IMR-90 (cell line): ENCODE measurements at regions not wholly inside any gene's neighbourhood (a gene's known extent, or its start where the extent isn't known, plus 50 kb on each side); places are given as distances from the start of the nearest gene placed in this dataset.

Experiments used
- ATAC-seq: fragments of 200-7000 bp; cut with Tn5 transposase; 2 replicates; pipeline ENCODE4 v1.9.1; 2020; ENCODE audit warnings: low read depth, mild to moderate bottlenecking, moderate library complexity
- BruUV-seq: library from RNA; stranded (reverse); fragments of 400-500 nt; replicated peaks from 2 replicates; lab custom pipeline; 2021; lab: Mats Ljungman, UMichigan
- CTCF ChIA-PET: fragments of 300-600 bp; formaldehyde crosslinking; extraction: SDS; loops from one replicate; lab custom pipeline; 2021; ENCODE audit warnings: antibody characterized with exemption; lab: Yijun Ruan, JAX
- POLR2A ChIA-PET: fragments of 300-600 bp; sonication (Branson Sonifier 250); formaldehyde crosslinking; loops from one replicate; lab custom pipeline; 2022; ENCODE audit warnings: antibody characterized with exemption; ENCODE audit not compliant: unreplicated experiment; lab: Charles Lee
- DNase-seq: peaks from one replicate; pipeline ENCODE4 v3.0.0; 2013
- H2AFZ ChIP-seq: replicated peaks from 2 replicates; pipeline ENCODE3; 2013; ENCODE audit warnings: low read length, mild to moderate bottlenecking; ENCODE audit not compliant: poor library complexity
- H2AK5ac ChIP-seq: 2 replicates; pipeline ENCODE4 v1.6.1; 2013; ENCODE audit warnings: low read depth, low read length, inconsistent platforms
- H2AK9ac ChIP-seq: replicated peaks from 2 replicates; pipeline ENCODE3; 2013; ENCODE audit warnings: mild to moderate bottlenecking, low read depth, low read length, moderate library complexity; ENCODE audit not compliant: poor library complexity
- H2BK120ac ChIP-seq: 2 replicates; pipeline ENCODE4 v1.6.1; 2013; ENCODE audit warnings: low read depth, low read length, inconsistent platforms
- H2BK15ac ChIP-seq: 3 replicates; pipeline ENCODE4 v1.6.1; 2013; ENCODE audit warnings: low read depth, low read length, inconsistent platforms
- H2BK20ac ChIP-seq: 2 replicates; pipeline ENCODE4 v1.6.1; 2013; ENCODE audit warnings: low read depth, mild to moderate bottlenecking, inconsistent platforms, low read length, moderate library complexity
- H2BK5ac ChIP-seq: 2 replicates; pipeline ENCODE4 v1.6.1; 2013; ENCODE audit warnings: mild to moderate bottlenecking, low read depth, low read length, inconsistent platforms; ENCODE audit not compliant: poor library complexity, severe bottlenecking
- H3K14ac ChIP-seq: replicated peaks from 2 replicates; pipeline ENCODE4 v1.6.1; 2013; ENCODE audit warnings: low read depth, low read length, inconsistent platforms
- H3K18ac ChIP-seq: 2 replicates; pipeline ENCODE4 v1.6.1; 2013; ENCODE audit warnings: low read depth, low read length, control low read depth
- H3K23ac ChIP-seq: 2 replicates; pipeline ENCODE4 v1.6.1; 2013; ENCODE audit warnings: low read depth, low read length, inconsistent platforms
- H3K27ac ChIP-seq: 2 replicates; pipeline ENCODE4 v1.5.1; 2013; ENCODE audit warnings: mild to moderate bottlenecking, control low read depth, low read length; ENCODE audit not compliant: insufficient read depth
- H3K27me3 ChIP-seq: 2 replicates; pipeline ENCODE4 v1.6.1; 2013; ENCODE audit warnings: low read length; ENCODE audit not compliant: control insufficient read depth, insufficient read depth
- H3K36me3 ChIP-seq: 2 replicates; pipeline ENCODE4 v1.6.1; 2013; ENCODE audit warnings: low read length, mixed read lengths; ENCODE audit not compliant: control insufficient read depth, insufficient read depth
- H3K4ac ChIP-seq: 2 replicates; pipeline ENCODE4 v1.6.1; 2013; ENCODE audit warnings: low read depth, low read length, inconsistent platforms
- H3K4me1 ChIP-seq: 2 replicates; pipeline ENCODE4 v1.6.1; 2013; ENCODE audit warnings: low read length, mixed read lengths; ENCODE audit not compliant: control insufficient read depth, insufficient read depth
- H3K4me2 ChIP-seq: 2 replicates; pipeline ENCODE4 v1.6.1; 2013; ENCODE audit warnings: low read depth, mild to moderate bottlenecking, control low read depth, low read length, moderate library complexity
- H3K4me3 ChIP-seq: 2 replicates; pipeline ENCODE4 v1.5.1; 2013; ENCODE audit warnings: low read depth, mild to moderate bottlenecking, control low read depth, low read length, moderate library complexity; ENCODE audit not compliant: insufficient read depth
- H3K56ac ChIP-seq: 2 replicates; pipeline ENCODE4 v1.6.1; 2013; ENCODE audit warnings: low read length, inconsistent platforms; ENCODE audit not compliant: insufficient read depth; ENCODE audit errors: extremely low read depth
- H3K79me1 ChIP-seq, 2 experiments: 2 replicates each; pipeline ENCODE4 v1.6.1; 2013; ENCODE audit warnings: low read length in 2 of 2, inconsistent platforms in 1 of 2, low read depth in 1 of 2
- H3K9ac ChIP-seq: 2 replicates; pipeline ENCODE4 v1.6.1; 2013; ENCODE audit warnings: low read depth, low read length, control low read depth
- H3K9me1 ChIP-seq: 2 replicates; pipeline ENCODE4 v1.6.1; 2013; ENCODE audit warnings: low read length, inconsistent platforms; ENCODE audit not compliant: insufficient read depth
- H3K9me3 ChIP-seq: 2 replicates; pipeline ENCODE4 v1.6.1; 2013; ENCODE audit warnings: low read length; ENCODE audit not compliant: control insufficient read depth, insufficient read depth
- H4K20me1 ChIP-seq: 2 replicates; pipeline ENCODE4 v1.6.1; 2013; ENCODE audit warnings: low read length, inconsistent platforms; ENCODE audit not compliant: insufficient read depth
- H4K5ac ChIP-seq: 2 replicates; pipeline ENCODE4 v1.6.1; 2013; ENCODE audit warnings: mild to moderate bottlenecking, low read depth, low read length, control low read depth
- H4K8ac ChIP-seq, 2 experiments: 2 replicates each; pipeline ENCODE4 v1.6.1; 2013; ENCODE audit warnings: low read depth in 2 of 2, low read length in 2 of 2, control low read depth in 1 of 2, inconsistent platforms in 1 of 2
- H4K91ac ChIP-seq: 2 replicates; pipeline ENCODE4 v1.6.1; 2013; ENCODE audit warnings: low read depth, low read length, inconsistent platforms; ENCODE audit not compliant: insufficient read depth
- CEBPB ChIP-seq: IDR thresholded peaks from 2 replicates; pipeline ENCODE4 v1.6.1; 2012; ENCODE audit warnings: low read depth, low read length, improper control_type of control experiment
- FOS ChIP-seq: fragments of 150-350 bp; IDR thresholded peaks from 2 replicates; pipeline ENCODE4 v1.6.1; 2016; ENCODE audit warnings: low read depth, low read length
- NFE2L2 ChIP-seq: fragments of 150-350 bp; IDR thresholded peaks from 2 replicates; pipeline ENCODE4 v1.6.1; 2016; ENCODE audit warnings: low read depth, mild to moderate bottlenecking, low read length
- RFX5 ChIP-seq: IDR thresholded peaks from 2 replicates; pipeline ENCODE4 v1.8.0; 2012; ENCODE audit warnings: low read depth, mild to moderate bottlenecking, low read length, moderate library complexity
- USF2 ChIP-seq: fragments of 150-350 bp; IDR thresholded peaks from 2 replicates; pipeline ENCODE4 v1.6.1; 2017; ENCODE audit warnings: mild to moderate bottlenecking, antibody characterized with exemption, low read length, low read depth
- WGBS, 2 experiments: methylation state at CpG; one replicate each; pipeline versions ENCODE4 v1.1.5 to v1.1.7; 2013; ENCODE audit warnings: missing lambda C conversion rate in 2 of 2; ENCODE audit not compliant: insufficient read length in 1 of 2; ENCODE audit errors: extremely low coverage in 2 of 2; 5-methylcytosine and 5-hydroxymethylcytosine counted together
- dilution Hi-C: fragments of 300-500 bp; cut with HindIII; formaldehyde crosslinking; loops from one replicate; pipeline ENCODE4 v1.14.3; 2018; ENCODE audit warnings: low sequenced_read_pairs; ENCODE audit not compliant: unreplicated experiment
- in situ Hi-C: fragments of 300-500 bp; cut with MboI; formaldehyde crosslinking; loops from 3 replicates; pipeline ENCODE4 v1.14.3; 2019; ENCODE audit warnings: low sequenced_read_pairs, inconsistent platforms, mixed read lengths
- intact Hi-C: fragments of 100-400 bp; cut with micrococcal nuclease; formaldehyde crosslinking; loops from 2 replicates; pipeline ENCODE4 v1.10.0; 2022

GRCh38 chr6:143609501-143609900, 68.3 kb upstream of the PHACTR2 start:
- no peaks in the 10 kb centered on the region for H3K9me3 ChIP-seq
- no peak overlapping the region for H3K56ac ChIP-seq
- no peak overlapping the region for H3K14ac ChIP-seq
- intact Hi-C loops (no loop called here), dilution Hi-C loops (no loop called here), in situ Hi-C loops (no loop called here)
- H3K23ac ChIP-seq = no peak overlapping the region
- WGBS, 2 experiments = no CpG with 5 or more reads among the region's 1 CpG
- DNase-seq (no peak), ATAC-seq (no peak; the same call in 1 of the 2 replicates)
- no peak overlapping the region for H3K27ac ChIP-seq
- BruUV-seq = no TSS peak
- no peak overlapping the region for H3K4me2 ChIP-seq
- H3K9ac ChIP-seq = no peak overlapping the region
- no peak overlapping the region for H2BK120ac ChIP-seq
- no peak overlapping the region for H4K5ac ChIP-seq
- no peaks in the 10 kb centered on the region for H3K27me3 ChIP-seq
- no peak overlapping the region for H3K18ac ChIP-seq
- peaks cover 3% of the 10 kb centered on the region; the same call in 1 of the 2 replicates for H3K4me1 ChIP-seq
- H3K4ac ChIP-seq = no peak overlapping the region
- H2AK5ac ChIP-seq = no peak overlapping the region
- H2AK9ac ChIP-seq = no peak overlapping the region
- POLR2A ChIA-PET = no interaction called here
- H2BK15ac ChIP-seq = no peak overlapping the region
- H4K20me1 ChIP-seq = no peaks in the 10 kb centered on the region
- peak overlapping the region; percentile 20; the same call in 1 of the 2 replicates for H2BK20ac ChIP-seq
- H2AFZ ChIP-seq = no peak overlapping the region
- no peak overlapping the region for H4K8ac ChIP-seq
- peaks cover 8 to 10% of the 10 kb centered on the region in 2 experiments; a peak in 2 of 4 replicates for H3K79me1 ChIP-seq
- no peaks in the 10 kb centered on the region for H3K36me3 ChIP-seq
- CTCF ChIA-PET = no interaction called here
- H2BK5ac ChIP-seq = no peak overlapping the region
- H4K91ac ChIP-seq = no peak overlapping the region
- TF ChIP-seq RFX5 (no peak), FOS (no peak), CEBPB (no peak), USF2 (no peak), NFE2L2 (no peak)
- H3K9me1 ChIP-seq = no peaks in the 10 kb centered on the region; the same call in 1 of the 2 replicates
- no peak overlapping the region for H3K4me3 ChIP-seq
